H1 (cell line): ENCODE measurements at regions not wholly inside any gene's neighbourhood (a gene's known extent, or its start where the extent isn't known, plus 50 kb on each side); places are given as distances from the start of the nearest gene placed in this dataset.

ENCODE experiments used
- CTCF ChIA-PET: fragments of 300-600 bp; sonication (Branson Sonifier 250); formaldehyde crosslinking; loops from one replicate; lab custom pipeline; 2021; ENCODE audit not compliant: partially characterized antibody; lab: Charles Lee
- POLR2A ChIA-PET: fragments of 300-600 bp; sonication (Branson Sonifier 250); formaldehyde crosslinking; loops from one replicate; lab custom pipeline; 2021; ENCODE audit warnings: inconsistent platforms; ENCODE audit not compliant: partially characterized antibody; lab: Charles Lee
- DNase-seq, 2 experiments: peaks; one replicate each; pipeline versions ENCODE4 v3.0.0 to v3.0.0-alpha.2; 2010 to 2022; ENCODE audit warnings: low spot score in 2 of 2, low read depth in 1 of 2, mixed read lengths in 1 of 2
- FAIRE-seq: peaks from 2 replicates; lab custom pipeline; 2011; peaks lifted over from hg19 to GRCh38; lab: Jason Lieb, UNC
- H2AFZ ChIP-seq: 2 replicates; pipeline ENCODE4 v1.8.1; 2012; ENCODE audit warnings: low read length, inconsistent platforms
- H2AK5ac ChIP-seq: 2 replicates; pipeline ENCODE4 v1.6.1; 2013; ENCODE audit warnings: low read depth, low read length
- H2BK120ac ChIP-seq: replicated peaks from 2 replicates; pipeline ENCODE3; 2013; ENCODE audit warnings: low read depth, low read length, inconsistent platforms
- H2BK12ac ChIP-seq: 2 replicates; pipeline ENCODE4 v1.6.1; 2013; ENCODE audit warnings: low read depth, low read length
- H2BK15ac ChIP-seq: 2 replicates; pipeline ENCODE4 v1.6.1; 2013; ENCODE audit warnings: low read length
- H2BK20ac ChIP-seq: 2 replicates; pipeline ENCODE4 v1.6.1; 2013; ENCODE audit warnings: low read length
- H2BK5ac ChIP-seq: 2 replicates; pipeline ENCODE4 v1.6.1; 2013; ENCODE audit warnings: low read depth, low read length
- H3K14ac ChIP-seq: 2 replicates; pipeline ENCODE4 v1.6.1; 2013; ENCODE audit warnings: inconsistent platforms; ENCODE audit not compliant: insufficient read length
- H3K18ac ChIP-seq: 2 replicates; pipeline ENCODE4 v1.6.1; 2013; ENCODE audit warnings: low read length; ENCODE audit errors: extremely low read depth
- H3K23ac ChIP-seq: 2 replicates; pipeline ENCODE4 v1.6.1; 2013; ENCODE audit warnings: inconsistent platforms; ENCODE audit not compliant: insufficient read length
- H3K23me2 ChIP-seq: 2 replicates; pipeline ENCODE4 v1.6.1; 2013; ENCODE audit warnings: low read depth, low read length
- H3K27ac ChIP-seq: 2 replicates; pipeline ENCODE4 v1.6.1; 2011; ENCODE audit warnings: low read depth, low read length, inconsistent platforms
- H3K27me3 ChIP-seq, 4 experiments: replicated peaks in 1 of 4; 1 replicate in 1 of 4; 2 replicates in 3 of 4; pipeline versions ENCODE4 v1.6.1 to v1.8.1; 2011 to 2013; ENCODE audit warnings: low read length in 3 of 4, mild to moderate bottlenecking in 3 of 4, inconsistent platforms in 2 of 4, mixed read lengths in 2 of 4, moderate library complexity in 1 of 4; ENCODE audit not compliant: control insufficient read depth in 3 of 4, insufficient read depth in 3 of 4; ENCODE audit errors: extremely low read depth in 1 of 4
- H3K36me3 ChIP-seq, 4 experiments: 2 replicates each; pipeline versions ENCODE4 v1.6.1 to v1.8.1; 2011 to 2013; ENCODE audit warnings: mild to moderate bottlenecking in 4 of 4, low read length in 3 of 4, moderate library complexity in 2 of 4, control low read depth in 1 of 4, inconsistent platforms in 1 of 4; ENCODE audit not compliant: insufficient read depth in 4 of 4, control insufficient read depth in 2 of 4
- H3K4ac ChIP-seq: replicated peaks from 2 replicates; pipeline ENCODE3; 2013; ENCODE audit warnings: low read length, low read depth, mixed read lengths, inconsistent platforms; ENCODE audit not compliant: insufficient read length
- H3K4me1 ChIP-seq, 4 experiments: replicated peaks in 1 of 4; 1 replicate in 1 of 4; 2 replicates in 3 of 4; pipeline versions ENCODE4 v1.6.1 to v1.8.1; 2011 to 2013; ENCODE audit warnings: low read length in 3 of 4, inconsistent platforms in 2 of 4, mixed read lengths in 1 of 4; ENCODE audit not compliant: insufficient read depth in 4 of 4, control insufficient read depth in 3 of 4
- H3K4me2 ChIP-seq, 2 experiments: 2 replicates each; pipeline versions ENCODE4 v1.6.1 to v1.8.1; 2011 to 2013; ENCODE audit warnings: low read depth in 2 of 2, low read length in 2 of 2, control low read depth in 1 of 2, inconsistent platforms in 1 of 2, mild to moderate bottlenecking in 1 of 2; ENCODE audit not compliant: insufficient read depth in 1 of 2
- H3K4me3 ChIP-seq, 4 experiments: fragments of 200-600, 300-600 bp in 1 of 4; sonication (generic), shearing (Covaris generic), sonication (Bioruptor Twin) in 1 of 4; 2 replicates each; pipeline versions ENCODE4 v1.5.1 to v1.8.1; 2011 to 2016; ENCODE audit warnings: low read length in 4 of 4, low read depth in 3 of 4, control low read depth in 2 of 4, inconsistent platforms in 2 of 4, mild to moderate bottlenecking in 2 of 4, mixed read lengths in 1 of 4, moderate library complexity in 1 of 4; ENCODE audit not compliant: insufficient read depth in 2 of 4; ENCODE audit errors: extremely low read depth in 1 of 4
- H3K56ac ChIP-seq: replicated peaks from 2 replicates; pipeline ENCODE3; 2013; ENCODE audit warnings: low read depth, mild to moderate bottlenecking, mixed read lengths, low read length, inconsistent platforms; ENCODE audit not compliant: insufficient read length
- H3K79me1 ChIP-seq: 2 replicates; pipeline ENCODE4 v1.6.1; 2013; ENCODE audit warnings: low read depth, low read length, control low read depth
- H3K79me2 ChIP-seq, 2 experiments: 2 replicates each; pipeline versions ENCODE4 v1.6.1 to v1.8.1; 2012 to 2013; ENCODE audit warnings: low read length in 2 of 2, mild to moderate bottlenecking in 2 of 2, inconsistent platforms in 1 of 2; ENCODE audit not compliant: insufficient read depth in 2 of 2, control insufficient read depth in 1 of 2
- H3K9ac ChIP-seq, 4 experiments: replicated peaks in 1 of 4; 1 replicate in 1 of 4; 2 replicates in 3 of 4; pipeline versions ENCODE4 v1.6.1 to v1.8.1; 2011 to 2013; ENCODE audit warnings: low read depth in 3 of 4, low read length in 3 of 4, control low read depth in 2 of 4, mild to moderate bottlenecking in 2 of 4, moderate library complexity in 2 of 4, inconsistent platforms in 1 of 4; ENCODE audit errors: extremely low read depth in 1 of 4
- H3K9me3 ChIP-seq, 2 experiments: 2 replicates each; pipeline versions ENCODE4 v1.6.1 to v1.8.1; 2012 to 2013; ENCODE audit warnings: mild to moderate bottlenecking in 2 of 2, moderate library complexity in 2 of 2, control low read depth in 1 of 2, inconsistent platforms in 1 of 2, low read depth in 1 of 2, low read length in 1 of 2, mixed read lengths in 1 of 2; ENCODE audit not compliant: insufficient read depth in 2 of 2
- H4K20me1 ChIP-seq, 2 experiments: replicated peaks in 1 of 2; 2 replicates each; pipeline versions ENCODE3 to v1.8.1; 2011 to 2013; ENCODE audit warnings: inconsistent platforms in 2 of 2, low read length in 2 of 2, mild to moderate bottlenecking in 1 of 2; ENCODE audit not compliant: insufficient read depth in 2 of 2, control insufficient read depth in 1 of 2
- H4K5ac ChIP-seq: 2 replicates; pipeline ENCODE4 v1.6.1; 2013; ENCODE audit warnings: low read length, low read depth, mixed read lengths, inconsistent platforms; ENCODE audit not compliant: insufficient read length
- H4K8ac ChIP-seq: 2 replicates; pipeline ENCODE4 v1.8.0; 2013; ENCODE audit warnings: mild to moderate bottlenecking, moderate library complexity, low read length, inconsistent platforms; ENCODE audit not compliant: insufficient read depth; ENCODE audit errors: extremely low read depth
- H4K91ac ChIP-seq: replicated peaks from 2 replicates; pipeline ENCODE3; 2013; ENCODE audit warnings: low read length, mixed read lengths, inconsistent platforms; ENCODE audit not compliant: insufficient read length
- CHD2 ChIP-seq: IDR thresholded peaks from 2 replicates; pipeline ENCODE4 v1.6.1; 2012; ENCODE audit warnings: low read length, improper control_type of control experiment
- CTBP2 ChIP-seq: IDR thresholded peaks from 2 replicates; pipeline ENCODE4 v1.7.0; 2011; ENCODE audit warnings: borderline replicate concordance, mild to moderate bottlenecking, moderate library complexity, mixed read lengths, low read length; ENCODE audit not compliant: insufficient read depth, insufficient read length
- KDM1A ChIP-seq: fragments of 200-600, 300-600 bp; sonication (generic); IDR thresholded peaks from 2 replicates; pipeline ENCODE4 v1.7.1; 2016; ENCODE audit warnings: mild to moderate bottlenecking, low read length, borderline replicate concordance
- SIRT6 ChIP-seq: IDR thresholded peaks from one replicate; pipeline ENCODE4 v1.7.1; 2012; ENCODE audit warnings: low read length, inconsistent platforms
- SP4 ChIP-seq: IDR thresholded peaks from 2 replicates; pipeline ENCODE4 v1.6.1; 2012; ENCODE audit warnings: low read length, inconsistent platforms
- SRF ChIP-seq: IDR thresholded peaks from 2 replicates; pipeline ENCODE4 v1.6.1; 2011; ENCODE audit warnings: mild to moderate bottlenecking, low read depth, low read length, moderate library complexity
- TCF12 ChIP-seq: IDR thresholded peaks from 2 replicates; pipeline ENCODE4 v1.6.1; 2011; ENCODE audit warnings: low read depth, mild to moderate bottlenecking, low read length
- ZNF274 ChIP-seq: IDR thresholded peaks from 2 replicates; pipeline ENCODE4 v1.7.0; 2012; ENCODE audit warnings: low read length, borderline replicate concordance; ENCODE audit errors: extremely low read depth
- WGBS, 2 experiments: shearing (Covaris generic) in 1 of 2; methylation state at CpG; one replicate each; pipeline versions ENCODE4 v1.1.6 to v1.1.7; 2013 to 2015; ENCODE audit warnings: low lambda C conversion rate in 2 of 2, mixed read lengths in 2 of 2, inconsistent platforms in 1 of 2, low coverage in 1 of 2, missing lambda C conversion rate in 1 of 2; ENCODE audit not compliant: insufficient replicate concordance in 2 of 2, insufficient coverage in 1 of 2, insufficient read length in 1 of 2; ENCODE audit errors: extremely low coverage in 1 of 2, missing lambda C conversion rate in 1 of 2; 5-methylcytosine and 5-hydroxymethylcytosine counted together

DNA sequence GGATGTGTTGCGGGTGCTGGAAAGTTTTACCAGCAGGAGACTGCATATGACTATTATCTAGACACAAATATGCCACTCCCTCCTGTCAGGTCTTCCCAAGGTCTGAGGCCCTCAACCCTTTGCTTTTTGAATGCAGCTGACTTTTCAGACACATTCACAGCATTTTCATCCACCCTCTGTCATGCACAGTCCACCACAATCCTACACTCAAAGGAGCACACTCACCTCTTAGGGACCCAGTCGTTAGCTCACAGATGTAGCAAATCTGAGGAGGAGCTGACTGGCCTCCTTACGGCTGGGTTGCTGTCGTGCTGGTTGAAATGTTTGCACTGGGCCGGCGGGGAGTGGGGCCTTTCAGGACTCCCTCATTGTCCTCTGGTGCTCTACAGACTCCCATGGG, 479.4 kb downstream of the IRS2 start:
- ChIA-PET CTCF (interaction anchor here (0.8 to 1.3 kb wide), 4 partner anchors 11 to 110 kb away, joined by 3 read pairs; no protein-coding TSS in a partner anchor), POLR2A (no interaction called here)
- 90% methylated on average over 6 of the region's 6 CpGs; no CpG with 5 or more reads in 1 of the 2 experiments for WGBS, 2 experiments

More for the DNA sequence above, 479.4 kb downstream of the IRS2 start:
- Histone ChIP-seq H4K20me1 (no peaks in the 10 kb centered on the region), H2BK12ac (no peak overlapping the region), H3K4me1 (no peaks in the 10 kb centered on the region), H3K9ac (no peak overlapping the region), H3K18ac (no peak overlapping the region), H3K4ac (no peak overlapping the region), H3K9me3 (peaks cover 0 to 9% of the 10 kb centered on the region in 2 experiments; a peak in 2 of 4 replicates), H2BK15ac (no peak overlapping the region), H3K4me3 (no peak overlapping the region), H4K8ac (no peak overlapping the region), H2BK120ac (no peak overlapping the region), H3K56ac (no peak overlapping the region), H2AFZ (no peak overlapping the region), H4K5ac (no peak overlapping the region), H3K27ac (no peak overlapping the region), H3K4me2 (no peak overlapping the region), H2BK20ac (no peak overlapping the region), H3K79me1 (no peaks in the 10 kb centered on the region), H3K27me3 (no peaks in the 10 kb centered on the region), H2AK5ac (no peak overlapping the region), H3K36me3 (no peaks in the 10 kb centered on the region), H2BK5ac (no peak overlapping the region), H3K79me2 (no peaks in the 10 kb centered on the region), H3K23me2 (no peaks in the 10 kb centered on the region), H3K23ac (no peak overlapping the region), H4K91ac (no peak overlapping the region), H3K14ac (no peak overlapping the region)
- no peak for TF ChIP-seq SRF
- no peak for TF ChIP-seq ZNF274
- TF ChIP-seq CHD2, result no peak
- TF ChIP-seq SIRT6, result no peak
- TF ChIP-seq TCF12, result no peak
- TF ChIP-seq KDM1A, result no peak
- TF ChIP-seq SP4, result no peak
- no peak for TF ChIP-seq CTBP2
- no peak for DNase-seq
- FAIRE-seq, result no peak
